HG02623 (cell line): ENCODE measurements at regions not wholly inside any gene's neighbourhood (a gene's known extent, or its start where the extent isn't known, plus 50 kb on each side); places are given as distances from the start of the nearest gene placed in this dataset.

Source experiments
- ATAC-seq: cut with Tn5 transposase; IDR thresholded peaks from one replicate; pipeline ENCODE4 v1.9.1; 2021; ENCODE audit warnings: moderate library complexity; ENCODE audit not compliant: unreplicated experiment

DNA sequence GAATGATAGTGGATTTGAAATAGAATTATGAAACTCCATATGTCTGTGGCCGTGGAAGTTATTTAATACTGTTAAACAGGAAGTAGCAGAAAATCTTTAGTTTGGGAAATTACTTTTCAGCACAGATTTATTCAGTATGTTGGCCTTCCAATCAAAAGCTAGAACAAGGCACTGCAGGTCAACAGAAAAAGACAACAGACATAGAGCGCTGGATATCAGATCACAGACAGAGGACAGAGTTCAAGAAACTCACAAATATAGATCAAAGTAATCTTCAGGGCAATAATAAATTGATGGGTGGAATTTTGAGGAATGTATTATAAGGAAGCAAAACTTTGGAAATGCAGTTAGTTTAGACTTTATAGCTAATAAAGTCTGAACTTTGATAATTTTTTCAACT is 159.5 kb upstream of the TMCO5A start:
- no peak for ATAC-seq

DNA sequence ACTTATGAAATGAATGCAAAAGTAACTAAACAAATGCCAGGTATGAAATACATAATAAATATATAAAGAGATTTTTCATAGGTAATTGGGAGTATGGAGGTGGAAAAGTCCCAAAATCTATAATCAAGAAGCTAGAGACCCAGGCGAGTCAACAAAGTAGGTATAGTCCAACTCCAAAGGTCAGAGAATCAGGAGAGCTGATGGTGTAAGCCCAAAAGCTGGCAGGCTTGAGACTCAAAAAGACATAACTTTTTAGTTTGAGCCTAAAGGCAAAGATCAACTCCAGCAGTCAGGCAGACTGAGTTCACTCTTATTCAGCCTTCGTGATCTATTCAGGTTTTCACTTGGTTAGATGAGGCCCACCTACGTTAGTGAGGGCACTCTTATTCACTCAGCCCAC is 157.4 kb upstream of the TMCO5A start:
- no peak for ATAC-seq

DNA sequence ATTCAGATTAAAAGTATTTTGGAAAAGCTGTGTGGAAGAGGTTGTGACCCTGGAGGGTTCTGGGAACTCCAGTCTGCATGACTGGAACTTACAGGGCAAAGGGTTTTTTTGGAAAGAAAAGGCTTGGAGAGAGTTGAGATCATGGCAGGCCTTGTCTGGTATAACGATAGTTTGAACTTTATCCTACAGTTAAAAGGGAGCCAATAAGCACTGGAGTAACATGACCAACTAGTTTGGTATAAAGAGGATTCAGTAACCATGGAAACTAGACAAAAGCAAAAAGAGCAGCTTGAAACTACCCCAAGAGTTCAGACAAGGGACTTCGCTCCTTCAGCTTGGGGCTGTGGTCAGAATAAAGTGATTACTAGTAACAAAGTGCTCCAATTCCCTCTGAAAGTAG is 151.2 kb upstream of the TMCO5A start:
- ATAC-seq: no peak

DNA sequence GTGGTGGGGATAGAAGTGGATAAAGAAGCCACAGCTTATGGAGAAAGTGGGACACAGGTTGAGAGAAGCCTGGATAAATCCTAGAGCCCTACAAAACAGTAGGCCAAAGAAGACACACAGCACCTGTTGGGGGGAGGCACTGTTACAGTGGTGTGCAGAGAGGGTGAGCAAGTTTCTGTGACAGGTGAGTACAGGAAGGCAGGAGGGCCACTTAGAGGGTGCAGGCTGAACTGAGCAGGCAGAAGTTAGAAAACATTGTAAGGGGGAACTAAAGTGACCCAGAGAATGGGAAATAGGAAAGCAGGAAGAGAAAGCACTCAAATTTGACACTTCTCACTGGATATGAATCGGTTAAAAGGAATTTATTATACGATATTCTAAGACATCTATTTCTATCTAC is 146.1 kb upstream of the TMCO5A start:
- no peak for ATAC-seq

DNA sequence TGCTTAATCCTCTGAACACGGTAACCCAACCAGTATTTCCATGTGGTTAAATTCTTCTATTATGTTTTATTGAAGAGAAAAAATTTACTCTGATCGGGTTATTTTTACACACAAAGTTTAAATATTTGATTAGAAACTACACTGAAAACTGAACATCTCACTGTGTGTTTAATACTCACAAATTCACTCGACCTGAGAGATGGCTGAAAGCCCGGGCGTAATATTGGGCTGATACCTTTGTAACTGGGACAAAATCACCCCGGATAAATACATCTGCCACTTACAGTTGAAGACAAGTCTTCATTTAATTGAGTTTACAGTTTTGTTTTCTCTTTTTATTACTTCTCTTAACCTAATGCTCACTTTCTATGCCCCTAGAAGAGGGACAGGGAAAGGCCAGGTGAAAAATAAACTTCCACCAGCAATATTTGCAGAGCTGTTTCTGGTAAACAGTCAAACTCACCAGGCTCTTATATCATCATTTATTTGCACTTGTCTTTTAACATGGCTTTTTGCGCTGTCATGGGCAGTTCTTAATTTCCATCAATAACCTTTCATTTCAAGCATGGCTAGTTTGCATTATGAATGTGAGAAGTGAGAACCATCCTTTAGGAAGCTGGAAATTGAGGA is 145.6 kb upstream of the TMCO5A start:
- ATAC-seq: no peak

DNA sequence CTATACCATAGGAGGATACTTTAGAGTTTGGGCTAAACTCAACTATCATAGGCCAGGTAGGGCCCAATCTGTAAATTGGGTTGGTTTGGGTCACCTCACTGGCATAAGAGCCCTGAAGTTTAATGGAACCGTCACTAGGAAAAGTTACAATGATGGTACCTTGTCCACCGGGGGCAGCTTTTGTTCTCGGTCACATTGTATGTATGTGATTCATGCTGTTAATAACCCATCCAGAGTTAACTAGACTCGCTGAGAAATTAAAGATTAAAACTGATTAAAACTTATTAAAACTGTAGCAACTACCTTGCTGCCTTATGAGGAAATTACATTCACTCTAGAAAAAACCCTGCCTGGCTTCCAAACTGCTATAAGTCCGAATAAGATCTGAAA is 145.0 kb upstream of the TMCO5A start:
- no peak for ATAC-seq

DNA sequence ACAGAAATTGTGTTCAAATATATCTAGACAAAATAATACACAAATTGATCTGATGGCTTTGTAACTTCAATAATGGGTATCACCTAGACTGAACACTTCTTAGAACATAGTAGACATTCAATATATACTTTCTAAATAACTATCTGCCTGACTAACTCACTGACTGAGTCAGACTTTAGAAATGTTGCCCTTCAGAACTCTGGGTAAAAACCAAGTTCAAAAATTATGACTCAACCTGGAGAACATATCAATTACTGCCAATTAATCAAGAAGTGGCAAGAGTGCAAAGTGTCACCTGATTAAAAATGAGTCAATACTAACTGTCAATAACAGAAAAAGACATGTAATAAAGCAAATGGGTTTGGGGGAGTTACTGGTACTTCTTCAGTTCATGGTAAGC is 144.6 kb upstream of the TMCO5A start:
- no peak for ATAC-seq

DNA sequence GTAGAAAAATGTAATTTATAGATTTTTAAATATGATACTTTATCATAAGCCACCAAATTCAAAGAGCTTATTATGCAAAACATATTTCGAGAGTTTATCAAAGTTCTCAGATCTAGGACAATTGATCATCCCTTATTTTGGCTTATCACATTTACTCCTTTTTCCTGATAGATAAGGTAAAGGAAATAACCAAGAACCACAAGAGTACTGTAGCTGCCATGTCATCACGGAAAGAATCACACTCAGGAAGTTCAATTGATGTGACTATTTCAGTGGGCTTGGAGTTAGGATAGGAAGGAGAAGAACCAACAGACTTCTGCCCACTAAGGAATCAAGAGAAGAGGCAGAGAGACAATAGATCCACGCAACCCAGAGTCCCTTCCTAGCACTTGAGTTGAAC is 142.7 kb upstream of the TMCO5A start:
- ATAC-seq: no peak

DNA sequence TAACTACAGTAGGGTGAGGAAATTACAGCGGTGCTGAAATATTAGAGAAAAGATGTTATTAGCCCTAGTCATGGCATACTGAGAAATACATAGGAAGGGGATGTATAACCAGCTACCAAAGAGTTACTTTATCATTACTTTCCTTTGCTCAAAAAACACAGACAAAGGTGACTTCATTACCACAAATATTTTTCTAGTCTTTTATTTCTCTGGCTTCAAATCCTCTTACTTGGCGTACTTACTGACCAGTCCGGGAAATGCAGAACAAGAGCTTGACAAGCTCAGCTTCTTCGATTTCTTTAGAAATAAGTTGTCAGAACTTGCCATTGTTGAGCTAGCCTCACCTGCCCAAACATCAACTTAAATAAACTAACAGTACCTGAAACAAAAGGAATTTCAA is 142.1 kb upstream of the TMCO5A start:
- ATAC-seq: no peak

DNA sequence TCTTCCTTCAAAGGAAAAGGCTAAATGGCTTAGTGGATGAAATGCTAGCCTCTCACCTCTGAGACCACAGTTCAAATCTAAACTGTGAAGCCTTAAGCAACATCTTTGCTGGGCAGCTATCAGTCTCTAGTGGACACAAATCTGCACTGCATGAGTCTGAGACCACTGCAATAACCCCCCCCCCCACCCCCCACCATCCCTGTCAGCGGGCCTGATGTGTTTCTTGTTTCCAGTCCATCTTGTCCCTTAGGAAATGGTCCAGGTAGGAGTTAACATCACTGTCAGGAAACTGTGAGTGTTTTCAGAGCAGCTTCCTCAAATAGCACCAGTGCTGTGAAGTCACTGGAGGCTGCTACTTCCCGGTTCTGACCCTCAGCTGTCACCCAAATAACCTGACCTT is 140.6 kb upstream of the TMCO5A start:
- no peak for ATAC-seq

DNA sequence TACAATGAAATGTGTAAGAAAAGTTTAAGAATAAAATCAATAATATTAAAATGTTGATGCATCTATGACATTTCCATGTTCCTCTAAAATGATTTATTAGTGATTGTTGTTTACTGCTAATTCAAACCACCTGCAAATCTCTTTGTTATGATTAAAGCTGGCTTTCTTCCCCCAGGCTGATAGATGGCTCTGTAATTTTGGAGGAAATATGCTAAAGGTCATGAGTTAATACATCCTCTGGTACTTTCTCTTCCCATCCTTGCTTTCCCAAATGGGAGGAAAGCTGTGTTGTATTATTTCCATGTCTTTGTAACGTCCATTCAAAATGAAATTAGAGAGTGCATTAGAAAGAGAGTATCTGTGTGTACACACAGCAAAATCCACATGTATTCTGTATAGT is 139.5 kb upstream of the TMCO5A start:
- ATAC-seq: no peak

DNA sequence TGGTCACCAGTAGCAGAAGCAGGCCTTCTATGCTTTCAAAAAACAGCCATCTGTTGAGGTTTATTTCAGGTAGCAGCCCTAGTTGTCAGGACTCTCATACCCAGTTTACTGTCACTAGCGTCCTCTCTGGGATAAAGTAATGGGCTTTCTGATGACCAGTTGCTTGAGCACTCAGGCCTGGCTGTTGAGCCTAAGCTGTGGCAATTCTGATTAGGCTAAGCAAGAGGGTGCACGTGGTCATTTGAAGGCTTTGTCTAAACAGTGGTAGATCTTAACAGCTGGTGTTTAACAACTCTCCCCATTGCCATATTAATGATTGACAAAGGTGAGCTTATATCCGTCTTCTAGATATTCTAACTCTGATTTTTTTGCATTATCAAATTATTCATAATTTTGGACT is 132.9 kb upstream of the TMCO5A start:
- ATAC-seq: no peak

DNA sequence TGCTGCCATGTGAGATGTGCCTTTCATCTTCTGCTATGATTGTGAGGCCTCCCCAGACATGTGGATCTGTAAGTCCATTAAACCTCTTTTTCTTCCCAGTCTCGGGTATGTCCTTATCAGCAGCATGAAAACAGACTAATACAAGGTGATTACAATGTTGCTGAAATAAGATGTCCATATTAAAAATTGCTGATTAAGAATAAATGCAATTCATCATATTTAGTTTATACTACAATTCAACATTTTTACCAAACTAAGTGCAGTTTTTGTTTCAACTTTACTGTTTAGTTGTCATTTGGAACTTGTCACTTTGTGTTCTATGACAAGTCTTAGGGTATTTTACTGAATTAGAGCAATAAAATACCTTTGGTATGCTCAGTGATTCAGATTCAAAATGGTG is 127.6 kb upstream of the TMCO5A start:
- ATAC-seq: no peak

DNA sequence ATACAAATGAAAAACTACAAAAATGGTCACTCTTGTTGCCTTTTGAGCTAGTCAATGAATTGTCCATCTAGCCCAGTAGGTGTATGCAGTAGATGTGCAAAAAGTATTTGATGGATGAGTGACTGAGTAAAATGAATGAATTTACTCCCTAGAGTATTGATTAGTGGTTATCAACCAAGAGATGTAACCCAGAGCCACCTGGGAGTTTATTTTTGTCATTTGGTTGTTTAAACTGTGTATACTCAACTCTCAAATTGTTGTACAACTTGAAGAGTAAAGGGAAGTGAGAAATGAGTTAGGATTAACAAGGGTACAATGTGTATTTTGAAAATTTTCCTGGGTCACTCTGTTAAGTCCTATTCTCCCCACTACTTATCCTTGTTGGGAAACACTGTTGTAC is 124.1 kb upstream of the TMCO5A start:
- ATAC-seq: no peak

DNA sequence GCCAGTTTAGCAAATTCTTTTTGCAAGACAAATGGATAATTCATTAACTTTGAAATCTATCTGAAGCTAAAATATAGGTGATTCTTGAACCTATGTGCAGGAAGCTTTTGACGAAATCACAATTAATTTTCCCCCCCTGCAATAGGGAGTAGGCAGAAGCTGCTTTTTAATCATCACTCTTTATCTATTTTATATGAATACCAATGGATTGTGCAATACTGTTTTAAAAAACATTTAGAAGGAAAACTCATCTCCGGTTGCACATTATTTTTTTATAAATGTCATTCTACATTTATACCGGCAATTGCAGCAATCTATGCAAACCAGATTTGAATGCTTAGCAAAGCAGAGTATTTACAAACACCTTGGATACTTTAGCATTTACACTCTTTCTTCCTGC is 121.1 kb upstream of the TMCO5A start:
- no peak for ATAC-seq

DNA sequence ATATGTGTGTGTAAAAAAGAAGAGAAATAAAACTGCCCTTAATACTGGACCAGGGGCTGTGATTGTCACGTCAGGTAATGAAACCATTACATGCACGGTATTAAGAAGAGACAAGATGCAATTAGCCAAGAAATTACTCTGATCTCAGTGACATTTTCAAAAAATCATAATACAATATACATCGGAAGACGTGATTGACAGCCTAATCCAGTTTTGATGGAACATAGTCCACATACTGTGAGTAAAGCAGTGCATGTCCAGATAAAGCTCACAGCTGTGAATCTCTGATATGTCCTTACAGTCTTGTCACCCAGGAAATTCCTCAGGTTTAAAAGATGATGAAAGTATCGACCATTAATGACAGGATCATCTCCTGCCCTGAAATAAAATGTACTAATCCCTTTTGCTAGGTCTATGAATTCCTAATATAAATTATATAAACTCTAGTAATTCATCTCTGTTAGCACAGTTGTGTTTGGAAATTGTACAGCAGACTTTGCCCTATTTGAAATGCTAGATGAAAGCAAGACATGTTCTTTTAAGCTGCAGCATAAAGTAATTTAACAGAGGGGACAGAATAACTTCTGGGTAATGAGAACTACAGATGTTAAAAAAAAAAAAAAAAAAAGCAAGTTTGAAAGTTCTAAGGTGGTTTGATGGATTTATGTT is 119.5 kb upstream of the TMCO5A start:
- ATAC-seq: no peak

DNA sequence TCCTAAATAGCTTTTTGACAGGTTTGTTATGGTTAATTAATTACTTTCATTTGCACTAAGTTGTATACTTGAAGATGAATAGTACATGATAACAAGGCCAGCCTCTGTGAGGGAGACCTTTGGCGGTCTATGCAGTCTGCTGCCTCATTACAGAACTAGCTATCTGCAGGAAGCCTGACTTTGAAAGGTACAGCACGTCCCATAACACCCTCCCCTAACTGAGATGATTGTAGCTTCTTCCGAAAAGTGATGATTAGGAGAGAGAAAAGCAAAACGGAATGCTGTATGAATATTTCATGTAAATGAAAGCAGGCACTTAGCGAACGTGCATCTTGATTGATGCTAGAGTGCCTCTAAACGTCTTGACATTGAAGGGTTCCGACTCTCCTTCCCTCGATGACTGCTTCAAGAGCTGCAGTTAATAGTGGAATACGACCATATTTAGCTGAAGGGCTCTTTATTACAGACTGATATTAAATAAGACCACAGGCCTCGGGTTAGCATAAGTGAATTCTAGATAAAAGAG is 116.2 kb upstream of the TMCO5A start:
- ATAC-seq: no peak

DNA sequence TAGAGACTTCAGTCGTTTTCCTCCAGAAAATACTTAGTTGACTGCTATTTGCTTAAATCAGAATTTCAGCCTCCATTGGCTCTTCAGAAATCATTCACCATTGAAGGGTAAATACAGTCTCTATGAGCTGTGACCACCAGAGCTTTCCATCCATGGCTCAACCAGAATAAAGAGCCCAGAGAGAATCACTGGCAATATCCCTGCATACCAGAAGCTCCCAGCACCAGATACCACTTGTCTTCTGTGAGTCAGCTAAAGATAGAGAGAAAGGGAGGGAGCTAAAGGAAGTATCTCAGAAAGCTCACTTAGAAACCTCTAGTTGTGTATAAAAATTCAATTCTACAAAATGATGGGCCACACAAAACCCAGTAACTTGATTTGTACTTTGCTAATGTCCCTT is 115.2 kb upstream of the TMCO5A start:
- no peak for ATAC-seq

DNA sequence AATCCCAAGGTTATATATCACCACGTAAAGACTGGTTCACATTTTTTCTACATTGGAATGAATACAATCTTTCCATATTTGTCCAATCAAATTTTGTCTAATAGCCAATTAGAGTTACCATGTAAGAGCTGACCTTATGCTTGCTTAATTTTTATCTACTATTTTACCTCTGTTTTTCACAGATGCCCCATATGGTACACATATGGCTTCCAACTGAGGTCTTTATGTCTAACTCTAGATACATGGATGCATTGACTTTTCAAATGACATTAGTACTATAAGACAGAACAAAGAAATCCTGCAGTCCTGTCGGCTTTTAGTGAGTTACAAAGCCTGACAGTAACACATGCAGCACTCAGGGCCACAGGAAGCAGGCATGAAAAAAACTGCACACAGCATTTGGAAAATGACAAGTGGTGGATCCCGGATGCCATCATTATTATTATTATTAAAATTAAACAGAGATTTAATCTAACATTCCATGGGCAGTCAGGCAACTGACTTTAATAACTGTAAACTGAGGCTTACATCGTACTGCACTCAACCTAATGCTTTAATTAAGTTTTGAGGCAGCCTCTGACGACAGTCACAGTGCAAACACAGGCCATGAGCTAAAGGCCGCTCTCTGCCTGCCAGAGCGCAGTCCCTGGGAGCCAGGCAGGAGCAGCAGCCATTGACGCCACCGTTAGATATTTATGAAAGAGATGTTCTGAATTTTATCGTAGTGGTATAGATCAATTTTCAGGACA is 113.9 kb upstream of the TMCO5A start:
- no peak for ATAC-seq

DNA sequence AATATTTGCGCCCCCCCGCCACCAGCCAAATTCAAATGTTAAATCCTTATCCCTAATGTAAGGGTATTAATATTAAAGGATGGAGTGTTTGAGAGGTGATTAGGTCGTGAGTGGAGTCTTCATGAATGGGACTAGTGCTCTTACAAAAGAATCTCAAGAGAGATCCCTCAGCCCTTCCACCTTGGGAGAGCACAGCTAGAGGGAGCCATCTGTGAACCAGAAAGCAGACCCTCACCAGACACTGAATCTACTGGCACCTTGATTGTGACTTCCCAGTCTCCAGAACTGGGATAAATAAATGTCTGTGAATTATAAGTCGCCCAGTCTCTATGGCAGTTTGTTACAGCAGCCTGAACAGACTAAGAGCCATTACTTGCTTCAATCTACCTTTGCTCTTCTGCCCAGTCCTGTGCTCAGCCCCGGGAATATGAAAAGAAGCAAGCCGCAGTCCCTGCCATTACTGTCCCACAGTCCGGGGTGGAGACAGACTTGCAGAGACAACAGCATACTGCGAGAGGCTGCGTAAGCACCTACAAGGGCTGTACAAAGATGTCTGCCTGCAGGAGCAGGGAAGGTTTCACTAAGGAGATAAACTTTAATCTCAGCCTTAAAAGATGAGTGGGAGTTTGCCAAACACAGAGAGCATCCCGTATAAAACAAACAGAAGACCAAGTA is 110.7 kb upstream of the TMCO5A start:
- no peak for ATAC-seq

DNA sequence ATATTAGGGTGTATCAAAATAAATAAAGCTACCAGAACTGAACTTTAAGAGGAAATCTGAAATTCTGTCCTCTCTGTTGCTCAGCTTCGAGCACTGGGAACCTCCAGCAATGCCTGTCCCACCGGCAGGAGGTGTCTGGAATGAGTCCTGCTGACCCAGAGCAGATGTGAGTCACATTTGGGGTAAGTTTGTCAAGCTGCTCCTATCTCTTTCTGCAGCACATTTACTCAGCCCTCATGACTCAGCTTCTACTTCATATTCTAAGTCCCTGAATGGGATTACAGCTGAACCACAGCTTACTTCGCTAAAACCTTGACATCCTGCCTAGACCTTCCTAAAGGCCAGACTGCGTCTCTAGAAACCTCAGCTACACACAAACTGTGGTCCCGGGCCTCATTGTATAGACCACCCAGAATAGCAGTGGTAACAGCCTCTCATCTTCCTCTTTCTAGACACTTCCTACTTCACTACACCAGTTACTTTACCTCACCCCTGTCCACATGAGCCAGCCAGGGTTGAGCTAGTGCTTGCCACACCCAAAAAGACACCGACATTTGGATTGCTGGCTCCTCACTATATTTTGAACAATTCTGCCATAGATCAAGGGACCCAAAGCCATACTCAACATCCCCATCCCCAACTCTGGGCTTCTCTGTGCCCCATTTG is 109.6 kb upstream of the TMCO5A start:
- ATAC-seq: no peak
